CD14-positive monocyte (primary cell): ENCODE measurements at regions not wholly inside any gene's neighbourhood (a gene's known extent, or its start where the extent isn't known, plus 50 kb on each side); places are given as distances from the start of the nearest gene placed in this dataset.

Source experiments
- DNase-seq, 3 donors: peaks; one replicate each; pipeline ENCODE4 v3.0.0-alpha.2; 2011 to 2022
- H2AFZ ChIP-seq: 2 replicates; pipeline ENCODE4 v1.6.0; 2012; ENCODE audit warnings: mild to moderate bottlenecking, low read depth, low read length, inconsistent platforms; ENCODE audit not compliant: insufficient read depth, poor library complexity, severe bottlenecking
- H3K27ac ChIP-seq, 2 donors: 1 replicate in 1 of 2; 2 replicates in 1 of 2; pipeline ENCODE4 v1.5.1; 2012 to 2013; ENCODE audit warnings: low read length in 2 of 2, control low read depth in 1 of 2, inconsistent platforms in 1 of 2, low read depth in 1 of 2, mild to moderate bottlenecking in 1 of 2
- H3K27me3 ChIP-seq, 2 donors: one replicate each; pipeline versions ENCODE4 v1.6.0 to v1.6.1; 2011 to 2013; ENCODE audit warnings: low read length in 2 of 2; ENCODE audit not compliant: control insufficient read depth in 2 of 2, insufficient read depth in 2 of 2
- H3K36me3 ChIP-seq, 2 donors: replicated peaks in 1 of 2; 1 replicate in 1 of 2; 2 replicates in 1 of 2; pipeline versions ENCODE4 v1.5.1 to v1.6.1; 2012 to 2013; ENCODE audit warnings: low read length in 2 of 2, control low read depth in 1 of 2, inconsistent platforms in 1 of 2, mild to moderate bottlenecking in 1 of 2; ENCODE audit not compliant: insufficient read depth in 2 of 2, control insufficient read depth in 1 of 2
- H3K4me1 ChIP-seq, 2 donors: 1 replicate in 1 of 2; 2 replicates in 1 of 2; pipeline versions ENCODE4 v1.5.1 to v1.6.1; 2012 to 2013; ENCODE audit warnings: low read length in 2 of 2, control low read depth in 1 of 2, inconsistent platforms in 1 of 2, mild to moderate bottlenecking in 1 of 2, moderate library complexity in 1 of 2; ENCODE audit not compliant: insufficient read depth in 2 of 2, control insufficient read depth in 1 of 2
- H3K4me2 ChIP-seq: replicated peaks from 2 replicates; pipeline ENCODE3; 2012; ENCODE audit warnings: low read length, moderate library complexity, mild to moderate bottlenecking; ENCODE audit not compliant: poor library complexity, severe bottlenecking; ENCODE audit errors: extremely low read depth
- H3K4me3 ChIP-seq, 3 experiments: fragments of 200-600 bp in 1 of 3; sonication (generic) in 1 of 3; replicated peaks in 1 of 3; 1 replicate in 2 of 3; 2 replicates in 1 of 3; pipeline ENCODE4 v1.5.1; 2011 to 2013; ENCODE audit warnings: low read length in 3 of 3, mild to moderate bottlenecking in 3 of 3, control low read depth in 2 of 3, low read depth in 2 of 3, inconsistent platforms in 1 of 3, moderate library complexity in 1 of 3
- H3K79me2 ChIP-seq: 2 replicates; pipeline ENCODE4 v1.6.0; 2012; ENCODE audit warnings: mild to moderate bottlenecking, control low read depth, inconsistent platforms, low read length, moderate library complexity; ENCODE audit not compliant: insufficient read depth
- H3K9ac ChIP-seq: 2 replicates; pipeline ENCODE4 v1.6.0; 2017; ENCODE audit warnings: low read length, mild to moderate bottlenecking; ENCODE audit not compliant: insufficient read depth, poor library complexity, severe bottlenecking
- H3K9me3 ChIP-seq, 2 donors: replicated peaks in 1 of 2; 1 replicate in 1 of 2; 2 replicates in 1 of 2; pipeline versions ENCODE4 v1.5.1 to v1.6.1; 2012 to 2013; ENCODE audit warnings: low read length in 2 of 2, control low read depth in 1 of 2; ENCODE audit not compliant: control insufficient read depth in 1 of 2, insufficient read depth in 1 of 2
- H4K20me1 ChIP-seq: 2 replicates; pipeline ENCODE4 v1.6.0; 2012; ENCODE audit warnings: mild to moderate bottlenecking, low read length, control low read depth, moderate library complexity; ENCODE audit not compliant: insufficient read depth
- H3K27ac Mint-ChIP-seq, 7 donors: one replicate each; pipeline ENCODE4 v1.8.0; 2020; ENCODE audit warnings: mild to moderate bottlenecking in 7 of 7, mixed read lengths in 7 of 7, moderate library complexity in 6 of 7, inconsistent platforms in 2 of 7
- H3K27me3 Mint-ChIP-seq, 3 donors: one replicate each; pipeline ENCODE4 v1.8.0; 2021 to 2022; ENCODE audit warnings: low read depth in 3 of 3, mild to moderate bottlenecking in 3 of 3, mixed read lengths in 3 of 3, moderate library complexity in 3 of 3, inconsistent platforms in 1 of 3
- H3K36me3 Mint-ChIP-seq, 2 donors: one replicate each; pipeline ENCODE4 v1.8.0; 2020; ENCODE audit warnings: mixed read lengths in 2 of 2, inconsistent platforms in 1 of 2, mild to moderate bottlenecking in 1 of 2
- H3K4me1 Mint-ChIP-seq: one replicate; pipeline ENCODE4 v1.8.0; 2020; ENCODE audit warnings: mild to moderate bottlenecking, mixed read lengths
- H3K4me3 Mint-ChIP-seq, 2 donors: one replicate each; pipeline ENCODE4 v1.8.0; 2020; ENCODE audit warnings: mild to moderate bottlenecking in 2 of 2, mixed read lengths in 2 of 2, moderate library complexity in 1 of 2
- H3K9me3 Mint-ChIP-seq, 7 donors: one replicate each; pipeline ENCODE4 v1.8.0; 2020 to 2022; ENCODE audit warnings: mixed read lengths in 7 of 7, mild to moderate bottlenecking in 6 of 7, moderate library complexity in 6 of 7, inconsistent platforms in 2 of 7
- CTCF ChIP-seq: fragments of 200-600 bp; IDR thresholded peaks from one replicate; pipeline ENCODE4 v1.8.0; 2022; ENCODE audit warnings: antibody characterized with exemption, mild to moderate bottlenecking
- WGBS: methylation state at CpG from one replicate; pipeline ENCODE4 v1.1.5; 2013; ENCODE audit warnings: missing lambda C conversion rate; ENCODE audit not compliant: insufficient coverage; 5-methylcytosine and 5-hydroxymethylcytosine counted together
- intact Hi-C, 2 donors: fragments of 100-400 bp; cut with micrococcal nuclease; formaldehyde crosslinking; loops; one replicate each; pipeline versions ENCODE4 v1.15.0 to v1.15.1; 2023

GRCh38 chr11:134463716-134464115 is 51.7 kb upstream of the B3GAT1 start:
- Mint-ChIP-seq H3K4me3 (peak overlapping the region in 1 of 2 donors; percentile 6), H3K9me3 (peaks cover 0 to 7% (median 1%) of the 10 kb centered on the region in 7 donors), H3K36me3 (no peaks in the 10 kb centered on the region), H3K27me3 (peaks cover 7 to 18% (median 12%) of the 10 kb centered on the region in 3 donors), H3K4me1 (no peaks in the 10 kb centered on the region), H3K27ac (no peak overlapping the region)
- H3K4me2 ChIP-seq: no peak overlapping the region
- H3K4me3 ChIP-seq: no peak overlapping the region
- intact Hi-C loops: no loop called here
- WGBS: no CpG with 5 or more reads among the region's 5 CpGs
- no peak overlapping the region for H2AFZ ChIP-seq
- peaks cover 0 to 3% of the 10 kb centered on the region in 2 donors for H3K9me3 ChIP-seq
- no peaks in the 10 kb centered on the region for H3K36me3 ChIP-seq
- no peaks in the 10 kb centered on the region for H3K27me3 ChIP-seq
- H3K4me1 ChIP-seq: no peaks in the 10 kb centered on the region
- no peak overlapping the region for H3K27ac ChIP-seq
- H3K79me2 ChIP-seq: no peaks in the 10 kb centered on the region
- TF ChIP-seq CTCF: no peak
- H4K20me1 ChIP-seq: no peaks in the 10 kb centered on the region
- no peak overlapping the region for H3K9ac ChIP-seq
- DNase-seq: no peak
